Stimulated activated CD4-positive, alpha-beta T cell treated with anti-CD3 and anti-CD28 coated beads, Interleukin-1b, Interleukin-23, amount 100 ng/mL, for 1 hour (primary cell): ENCODE measurements at regions not wholly inside any gene's neighbourhood (a gene's known extent, or its start where the extent isn't known, plus 50 kb on each side); places are given as distances from the start of the nearest gene placed in this dataset.

Experiments used
- DNase-seq, 2 donors: peaks; one replicate each; pipeline ENCODE4 v3.0.0-alpha.2; 2020; ENCODE audit warnings: low read depth in 2 of 2

GRCh38 chr11:79794484-79795393 lies 353.9 kb upstream of the TENM4 start:
- no peak for DNase-seq

- no peak for DNase-seq
These were observed 353.2 kb upstream of the TENM4 start for GRCh38 chr11:79794057-79794456.

- no peak for DNase-seq
These were observed 346.1 kb upstream of the TENM4 start for GRCh38 chr11:79786961-79787360.

GRCh38 chr11:79783833-79784232 lies 343.0 kb upstream of the TENM4 start:
- DNase-seq = no peak

GRCh38 chr11:79768343-79768742 lies 327.5 kb upstream of the TENM4 start:
- DNase-seq = no peak

- no peak for DNase-seq
These were observed 321.6 kb upstream of the TENM4 start for GRCh38 chr11:79762279-79762921.

- DNase-seq = no peak
These were observed 317.5 kb upstream of the TENM4 start for GRCh38 chr11:79758325-79758724.

GRCh38 chr11:79747406-79747805 lies 306.6 kb upstream of the TENM4 start:
- DNase-seq = no peak

- DNase-seq = no peak
These were observed 304.1 kb upstream of the TENM4 start for GRCh38 chr11:79744941-79745340.

GRCh38 chr11:79742176-79742575 lies 301.3 kb upstream of the TENM4 start:
- no peak for DNase-seq

GRCh38 chr11:79739591-79739990 lies 298.8 kb upstream of the TENM4 start:
- DNase-seq = no peak

GRCh38 chr11:79727221-79727620 lies 286.4 kb upstream of the TENM4 start:
- DNase-seq = no peak

- no peak for DNase-seq
These were observed 279.3 kb upstream of the TENM4 start for GRCh38 chr11:79720115-79720514.

- no peak for DNase-seq
These were observed 267.6 kb upstream of the TENM4 start for GRCh38 chr11:79708319-79708932.

GRCh38 chr11:79705648-79706047 lies 264.8 kb upstream of the TENM4 start:
- no peak for DNase-seq

GRCh38 chr11:79702303-79702702 lies 261.5 kb upstream of the TENM4 start:
- DNase-seq = no peak

GRCh38 chr11:79699246-79699645 lies 258.4 kb upstream of the TENM4 start:
- no peak for DNase-seq

GRCh38 chr11:79697905-79698304 lies 257.1 kb upstream of the TENM4 start:
- DNase-seq = no peak

- no peak for DNase-seq
These were observed 253.5 kb upstream of the TENM4 start for GRCh38 chr11:79694368-79694767.

GRCh38 chr11:79691445-79691844 lies 250.6 kb upstream of the TENM4 start:
- no peak for DNase-seq

GRCh38 chr11:79686703-79687419 lies 246.0 kb upstream of the TENM4 start:
- no peak for DNase-seq

GRCh38 chr11:79683930-79684329 lies 243.1 kb upstream of the TENM4 start:
- no peak for DNase-seq
